ENCODE measurements at regions not wholly inside any gene's neighbourhood (a gene's known extent, or its start where the extent isn't known, plus 50 kb on each side); places are given as distances from the start of the nearest gene placed in this dataset.
"Not testable (repeated sequence)": the region's sequence is repeated elsewhere in the genome, so short reads cannot be mapped to it uniquely, and the experiment has no call there.

DNA sequence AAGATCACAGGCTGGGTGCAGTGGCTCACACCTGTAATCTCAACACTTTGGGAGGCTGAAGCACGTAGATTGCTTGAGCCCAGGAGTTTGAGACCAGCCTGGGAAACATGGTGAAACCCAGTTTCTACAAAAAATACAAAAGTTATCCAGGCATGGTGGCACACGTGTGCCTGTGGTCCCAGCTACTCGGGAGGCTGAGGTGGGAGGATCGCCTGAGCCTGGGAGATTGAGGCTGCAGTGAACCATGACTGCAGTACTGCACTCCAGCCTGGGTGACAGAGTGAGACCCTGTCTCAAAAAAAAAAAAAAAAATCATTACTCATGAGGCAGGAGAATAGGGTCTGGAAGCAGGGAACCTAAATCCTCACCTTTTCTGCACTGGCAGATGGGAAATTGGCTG lies 79.1 kb upstream of the CLDN5 start:
- DNase-seq, result not testable (repeated sequence)

DNA sequence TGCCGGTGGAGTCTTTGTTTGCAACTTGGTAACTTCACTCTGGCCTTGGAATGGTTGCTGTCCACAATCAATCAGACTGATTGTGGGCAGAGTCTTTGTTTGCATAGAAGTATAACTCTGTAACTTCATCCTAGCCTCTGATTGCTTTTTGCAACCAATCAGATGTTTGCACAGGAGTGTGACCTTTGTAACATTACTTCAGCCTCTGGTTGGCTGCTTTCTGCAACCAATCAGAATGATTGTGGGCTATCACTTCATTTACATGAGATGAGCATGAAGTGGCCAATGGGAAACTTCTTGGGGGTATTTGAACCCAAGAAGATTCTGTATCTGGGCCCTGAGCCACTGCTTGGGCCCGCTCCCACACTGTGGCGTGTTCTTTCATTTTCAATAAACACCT lies 79.6 kb upstream of the CLDN5 start:
- no peak for DNase-seq

DNA sequence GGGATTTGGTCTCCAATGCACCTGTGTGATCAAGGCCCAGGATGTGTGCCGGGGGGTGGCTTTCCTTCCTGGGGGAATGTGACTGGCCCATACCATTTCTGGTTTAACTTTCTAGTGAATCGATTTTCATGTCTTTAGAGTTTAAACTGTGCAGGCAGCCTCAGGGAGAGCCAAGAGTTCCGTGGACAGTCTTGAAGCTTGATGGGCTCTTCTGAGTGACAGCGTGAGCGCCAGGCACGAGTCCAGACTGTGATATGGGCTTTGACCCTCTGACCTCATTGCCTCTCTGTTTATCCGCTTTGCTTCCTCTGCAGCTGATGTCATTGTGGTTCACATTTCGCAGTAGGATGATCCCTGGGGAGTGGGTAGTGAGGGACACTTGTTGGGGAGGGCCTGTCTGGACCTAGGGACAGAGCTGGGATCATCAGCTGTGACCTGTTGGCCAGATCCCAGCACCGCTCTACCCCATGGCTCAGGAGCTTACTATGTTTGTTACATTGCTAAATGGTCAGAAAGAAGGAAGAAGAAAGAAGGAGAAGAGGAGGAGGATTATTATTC lies 80.6 kb upstream of the CLDN5 start:
- DNase-seq, result no peak

DNA sequence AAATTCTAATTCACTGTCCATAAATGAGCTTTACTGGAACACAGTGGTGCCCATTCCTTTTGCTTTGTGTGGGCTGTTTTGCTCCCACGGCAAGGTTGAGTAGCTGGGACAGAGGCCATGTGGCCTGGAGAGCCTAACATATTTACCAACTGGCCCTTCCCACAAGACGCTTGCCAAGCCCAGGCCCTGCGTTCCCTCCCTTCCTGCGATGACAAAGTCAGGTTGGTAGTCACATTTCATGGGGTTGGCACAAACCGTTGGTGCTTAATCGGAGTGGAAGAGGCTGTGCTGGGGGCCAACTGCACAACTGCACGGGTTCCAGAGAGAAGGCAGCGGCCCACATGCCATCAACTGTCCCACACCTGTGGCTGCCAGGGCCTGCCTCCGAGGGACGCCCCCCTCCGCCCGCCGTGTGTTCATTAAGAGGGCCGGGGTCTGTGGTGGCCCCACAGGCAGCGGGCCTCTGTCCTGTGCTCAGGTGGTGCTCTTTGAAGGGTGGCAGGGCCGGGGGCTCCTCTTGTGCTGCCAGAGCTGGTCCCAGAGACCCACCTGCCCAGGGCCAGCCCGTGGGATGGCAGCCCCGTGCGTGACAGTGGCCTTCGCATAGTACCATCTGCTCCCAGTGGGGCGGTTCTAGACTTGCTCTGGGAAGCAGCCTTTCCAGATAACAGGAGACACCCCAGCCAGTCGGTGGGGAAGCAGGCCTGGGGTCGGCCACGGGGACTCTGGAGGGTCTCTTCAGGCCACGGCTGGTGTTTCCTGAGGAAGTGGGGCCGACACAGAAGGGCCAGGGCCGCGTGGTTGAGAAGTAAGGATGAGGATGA lies 81.5 kb upstream of the CLDN5 start:
- no peak for DNase-seq

DNA sequence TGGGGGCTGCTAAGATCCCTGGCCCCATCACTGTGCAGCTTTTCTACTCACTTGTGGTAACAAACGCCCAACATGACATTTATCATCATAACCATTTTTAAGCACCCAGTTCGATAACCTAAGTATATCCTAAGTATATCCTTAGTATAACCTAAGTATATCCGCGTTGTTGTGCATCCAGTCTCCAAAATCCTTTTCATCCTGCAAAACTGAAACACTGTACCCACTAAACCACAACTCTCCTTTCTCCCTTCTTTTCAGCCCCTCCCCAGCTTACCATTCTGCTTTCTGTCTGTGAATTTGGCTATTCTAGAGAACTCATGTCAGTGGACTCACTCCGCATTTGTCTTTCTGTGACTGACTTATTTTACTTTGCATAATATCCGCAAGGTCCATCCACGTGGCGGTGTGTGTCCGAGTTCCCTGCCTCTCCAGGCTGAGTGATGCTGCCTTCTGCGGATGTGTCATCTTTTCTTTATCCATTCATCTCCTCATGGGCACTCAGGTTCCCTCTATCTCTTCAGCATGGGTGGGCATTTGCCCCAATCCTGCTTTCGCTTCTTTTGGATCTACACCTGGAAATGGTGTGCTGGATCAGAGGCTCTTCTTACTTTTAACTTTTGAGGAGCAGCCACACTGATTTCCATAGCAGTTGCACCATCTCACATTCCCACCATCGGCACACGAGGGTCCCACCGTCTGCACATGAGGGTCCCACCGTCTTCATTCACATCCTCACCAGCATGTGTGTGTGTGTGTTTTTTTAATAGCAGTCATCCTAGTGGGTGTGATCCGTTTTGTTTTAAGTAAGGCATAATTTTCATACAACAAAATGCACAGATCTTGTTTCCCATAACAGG lies 82.4 kb upstream of the CLDN5 start:
- DNase-seq, result no peak

DNA sequence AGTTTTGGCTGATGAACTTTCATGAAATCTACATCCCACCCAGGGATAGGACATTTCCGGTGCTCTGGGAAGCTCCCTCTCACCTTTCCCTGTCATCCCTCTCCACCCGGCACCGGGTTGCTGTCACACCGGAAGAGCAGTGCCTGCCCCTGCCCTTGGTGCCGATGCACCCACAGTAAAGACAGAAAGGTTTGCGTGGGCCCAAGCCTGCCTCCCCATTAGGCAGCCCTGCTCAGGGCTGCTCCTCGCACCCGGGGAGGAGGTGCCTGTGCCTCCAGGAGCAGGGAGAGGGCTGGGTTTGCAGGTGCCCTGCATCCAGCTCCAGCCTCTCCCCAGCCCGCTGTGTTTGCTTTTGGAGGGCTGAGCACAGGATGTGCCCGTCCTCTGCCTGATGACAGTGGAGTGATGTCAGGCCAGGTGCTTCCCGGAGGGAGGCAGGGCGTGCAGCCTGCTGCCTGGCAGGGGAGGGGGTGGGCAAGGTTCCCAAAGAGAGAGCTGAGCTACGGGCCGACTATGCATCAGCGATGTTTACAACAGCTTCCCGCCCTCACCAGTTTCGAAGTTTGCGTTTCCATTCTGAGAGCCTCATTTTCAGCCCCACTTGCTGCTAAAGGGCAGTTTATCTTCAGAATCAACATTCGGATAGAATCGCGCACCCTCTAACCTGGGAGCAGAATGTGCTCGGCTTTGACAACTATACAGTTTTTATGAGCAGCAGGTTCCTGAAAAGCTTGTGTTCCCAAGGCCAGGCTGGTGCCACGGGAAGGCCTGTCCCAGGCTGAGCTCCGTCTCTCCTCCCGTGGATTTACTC lies 83.2 kb upstream of the CLDN5 start:
- DNase-seq, result peak; percentile 80

DNA sequence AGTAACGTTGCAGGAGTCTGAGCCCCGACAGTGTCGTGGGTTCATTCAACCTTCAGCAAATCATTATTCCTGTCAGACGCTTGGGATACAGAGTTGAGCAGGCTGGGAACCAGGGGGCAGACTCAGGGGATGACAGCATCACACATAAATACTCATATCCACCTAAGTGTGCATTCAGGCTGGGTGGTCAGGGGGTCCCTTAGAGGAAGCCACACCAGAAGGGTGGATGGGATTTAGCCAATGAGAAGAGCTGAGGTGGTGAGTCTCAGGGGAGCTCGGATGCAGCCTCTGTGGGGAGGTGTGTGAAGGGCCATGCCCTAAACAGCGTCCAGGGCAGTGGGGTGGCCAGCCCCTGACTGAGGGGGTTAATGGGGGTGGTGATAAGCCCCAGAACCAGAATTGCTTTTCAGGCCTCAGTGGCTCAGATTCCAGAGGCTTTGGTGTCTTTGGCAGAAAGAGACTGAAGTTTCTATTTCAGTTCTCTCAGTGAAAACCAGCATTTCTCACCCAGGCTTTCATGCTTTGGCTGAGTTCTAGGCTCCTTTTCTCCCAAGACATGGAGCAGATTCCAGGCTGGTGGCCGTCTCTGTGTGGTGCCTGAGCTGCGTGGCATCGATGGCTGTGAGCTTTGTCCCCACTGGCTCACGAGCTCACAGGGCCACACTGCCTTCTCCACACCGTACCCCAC lies 83.9 kb upstream of the CLDN5 start:
- no peak for DNase-seq

DNA sequence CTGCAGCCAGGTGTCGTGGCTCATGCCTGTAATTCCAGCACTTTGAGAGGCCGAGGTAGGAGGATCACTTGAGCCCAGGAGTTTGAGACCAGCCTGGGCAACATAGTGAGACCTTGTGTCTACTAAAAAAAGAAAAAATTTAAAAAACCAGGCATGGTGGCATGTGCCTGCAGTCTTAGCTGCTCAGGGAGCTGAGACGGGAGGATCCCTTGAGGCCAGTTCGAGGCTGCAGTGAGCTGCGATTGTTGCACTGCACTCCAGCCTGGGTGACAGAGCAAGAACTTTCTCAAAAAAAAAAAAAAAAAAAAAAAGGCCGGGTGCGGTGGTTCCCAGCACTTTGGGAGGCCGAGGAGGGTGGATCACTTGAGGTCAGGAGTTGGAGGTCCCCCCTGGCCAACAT lies 85.5 kb upstream of the CLDN5 start:
- not testable (repeated sequence) for DNase-seq

DNA sequence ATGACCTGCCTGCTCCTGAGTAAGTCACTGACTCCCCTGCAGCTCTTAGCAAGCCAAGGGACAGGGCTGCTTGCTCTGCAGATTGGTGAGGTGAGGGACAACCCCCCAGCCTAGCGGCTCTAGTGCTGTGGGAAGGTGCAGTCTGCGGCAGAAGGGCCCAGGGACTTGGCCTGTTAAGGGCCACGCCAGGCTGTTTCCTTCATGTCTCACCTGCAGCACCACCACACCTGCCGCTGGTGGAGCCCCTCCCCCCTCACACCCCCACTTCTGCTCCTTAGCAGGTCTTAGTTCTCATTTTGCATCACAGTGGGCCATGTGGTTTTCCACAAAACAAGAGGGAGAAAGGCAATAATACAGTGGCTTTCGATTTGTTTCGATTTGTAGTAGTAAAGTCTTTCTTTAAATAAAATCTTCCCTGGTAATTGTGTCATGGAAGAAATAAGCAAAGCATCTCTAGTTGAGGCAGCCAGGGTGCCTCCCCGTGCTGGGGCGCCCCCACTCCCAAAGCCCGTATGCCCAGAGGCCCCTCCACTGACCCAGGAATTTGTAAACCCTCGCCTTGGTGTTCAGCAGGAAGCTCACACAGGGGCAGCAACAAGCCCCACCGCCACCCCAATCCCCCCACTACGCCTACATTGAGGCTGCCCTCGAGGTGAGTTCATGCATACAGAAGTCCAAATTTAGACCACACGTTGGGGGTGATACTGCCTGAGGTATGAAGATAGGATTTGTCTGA lies 86.5 kb upstream of the CLDN5 start:
- DNase-seq, result peak; percentile 18

DNA sequence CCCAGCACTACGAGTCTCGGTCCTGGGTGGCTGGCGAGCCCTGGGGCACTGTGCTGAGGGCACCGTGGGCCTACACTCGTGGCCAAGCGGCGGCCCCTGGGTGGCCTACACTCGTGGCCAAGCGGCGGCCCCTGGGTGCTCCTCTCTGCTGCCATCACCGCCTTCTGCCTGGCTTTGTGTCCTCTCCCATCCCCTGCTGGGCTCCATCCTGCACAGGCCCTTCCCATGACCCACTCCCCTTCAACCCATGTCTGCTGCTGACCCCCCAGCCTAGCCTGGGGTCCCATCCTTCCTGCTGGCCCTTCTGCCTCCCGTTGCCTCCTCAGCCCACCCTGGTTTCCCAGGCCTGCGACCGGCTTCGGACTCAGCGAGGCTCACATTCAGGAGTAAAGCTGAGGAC lies 87.4 kb upstream of the CLDN5 start:
- DNase-seq, result no peak

DNA sequence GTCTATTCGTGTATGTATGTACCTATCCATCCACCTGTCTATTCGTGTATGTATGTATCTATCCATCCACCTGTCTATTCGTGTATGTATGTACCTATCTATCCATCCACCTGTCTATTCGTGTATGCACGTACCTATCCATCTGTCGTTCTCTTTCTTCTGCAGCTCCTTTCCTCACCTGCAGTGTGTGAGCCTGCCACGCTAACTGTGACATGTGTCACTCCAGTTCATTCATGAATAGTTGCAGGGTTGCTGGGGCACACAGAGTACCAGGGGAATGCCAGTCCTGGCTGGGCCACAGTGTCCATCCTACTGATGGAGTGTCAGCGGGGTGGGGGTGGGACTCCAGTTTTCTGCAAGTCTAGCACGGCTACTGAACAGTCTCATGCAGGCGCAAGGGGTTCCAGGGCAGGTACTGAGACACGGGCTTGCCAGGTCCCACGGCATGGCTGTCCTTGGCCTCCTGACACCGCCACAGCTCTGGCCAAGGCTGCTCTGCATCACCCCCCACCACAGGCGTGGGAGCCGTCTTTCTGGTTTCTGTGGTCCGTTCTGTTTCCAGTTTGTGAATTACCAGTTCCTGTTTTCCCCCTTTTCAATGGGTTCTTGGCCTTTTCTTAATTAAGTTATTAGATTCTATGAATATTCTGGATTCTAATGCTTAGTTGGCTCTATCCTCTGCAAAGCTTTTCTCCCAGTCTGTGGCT lies 88.8 kb upstream of the CLDN5 start:
- no peak for DNase-seq

DNA sequence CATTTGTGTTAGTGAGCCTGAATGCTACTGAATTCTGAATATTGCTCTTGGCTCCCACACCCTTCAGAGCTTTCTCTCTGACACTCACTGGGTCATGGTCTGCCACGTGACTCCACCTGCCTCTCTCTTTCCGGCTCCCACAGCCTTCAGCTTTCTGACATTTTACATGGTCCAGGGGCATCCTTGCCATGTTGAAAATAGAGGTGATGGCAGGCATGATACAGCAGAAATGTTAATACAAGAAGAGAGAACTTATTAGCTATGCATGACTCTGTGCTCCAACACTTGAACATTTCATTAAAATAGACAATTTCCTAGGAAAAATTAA lies 90.3 kb upstream of the CLDN5 start:
- no peak for DNase-seq

DNA sequence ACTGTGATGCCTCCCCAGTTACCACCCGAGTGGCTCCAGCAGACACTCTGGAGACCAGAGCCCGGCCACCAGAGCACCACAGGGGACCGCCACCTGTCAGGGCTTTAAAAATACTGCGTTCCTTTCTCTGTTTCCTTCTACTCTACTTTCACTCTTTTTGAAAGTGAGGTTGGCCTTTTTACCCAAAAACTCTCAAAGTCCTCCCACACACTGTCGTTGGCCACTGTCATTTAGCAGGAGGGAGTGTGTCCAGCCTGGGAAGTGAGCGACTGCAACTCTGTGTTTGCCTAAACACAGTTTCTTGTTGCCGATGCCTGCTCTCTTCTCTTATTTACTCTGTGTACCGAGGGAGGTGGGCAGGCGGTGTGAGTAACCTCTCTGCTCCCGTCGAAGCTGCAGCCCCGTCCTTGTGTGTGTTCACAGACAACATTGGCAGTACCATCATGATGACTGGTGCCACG lies 90.8 kb upstream of the CLDN5 start:
- DNase-seq, result no peak

DNA sequence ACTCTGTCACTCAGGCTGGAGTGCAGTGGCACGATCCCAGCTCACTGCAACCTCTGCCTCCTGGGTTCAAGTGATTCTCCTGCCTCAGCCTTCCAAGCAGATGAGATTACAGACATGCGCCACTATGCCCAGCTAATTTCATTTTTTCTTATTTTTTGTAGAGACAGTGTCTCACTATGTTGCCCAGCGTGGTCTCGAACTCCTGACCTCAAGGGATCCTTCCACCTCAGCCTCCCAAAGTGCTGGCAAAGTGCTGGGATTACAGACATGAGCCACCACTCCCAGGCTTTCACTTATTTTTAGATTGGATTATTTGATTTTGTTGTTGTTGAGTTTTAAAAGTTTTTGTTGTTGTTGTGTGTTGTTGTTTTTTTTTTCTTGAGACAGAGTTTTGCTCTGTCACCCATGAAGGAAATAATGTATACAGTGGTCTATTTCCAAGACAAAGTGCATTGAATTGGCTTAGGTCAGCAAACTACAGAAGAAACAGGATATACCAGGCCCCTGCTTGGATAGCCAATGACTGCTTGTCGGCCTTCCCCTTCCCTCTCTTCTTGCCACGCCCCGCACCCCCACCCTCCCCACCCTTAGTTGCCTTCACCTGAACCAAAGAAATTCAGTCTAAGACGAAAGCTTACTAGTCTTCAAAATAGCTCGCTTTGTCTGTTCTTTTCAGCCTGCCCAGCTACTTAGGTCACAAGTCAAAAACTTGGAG lies 91.8 kb upstream of the CLDN5 start:
- DNase-seq, result no peak

DNA sequence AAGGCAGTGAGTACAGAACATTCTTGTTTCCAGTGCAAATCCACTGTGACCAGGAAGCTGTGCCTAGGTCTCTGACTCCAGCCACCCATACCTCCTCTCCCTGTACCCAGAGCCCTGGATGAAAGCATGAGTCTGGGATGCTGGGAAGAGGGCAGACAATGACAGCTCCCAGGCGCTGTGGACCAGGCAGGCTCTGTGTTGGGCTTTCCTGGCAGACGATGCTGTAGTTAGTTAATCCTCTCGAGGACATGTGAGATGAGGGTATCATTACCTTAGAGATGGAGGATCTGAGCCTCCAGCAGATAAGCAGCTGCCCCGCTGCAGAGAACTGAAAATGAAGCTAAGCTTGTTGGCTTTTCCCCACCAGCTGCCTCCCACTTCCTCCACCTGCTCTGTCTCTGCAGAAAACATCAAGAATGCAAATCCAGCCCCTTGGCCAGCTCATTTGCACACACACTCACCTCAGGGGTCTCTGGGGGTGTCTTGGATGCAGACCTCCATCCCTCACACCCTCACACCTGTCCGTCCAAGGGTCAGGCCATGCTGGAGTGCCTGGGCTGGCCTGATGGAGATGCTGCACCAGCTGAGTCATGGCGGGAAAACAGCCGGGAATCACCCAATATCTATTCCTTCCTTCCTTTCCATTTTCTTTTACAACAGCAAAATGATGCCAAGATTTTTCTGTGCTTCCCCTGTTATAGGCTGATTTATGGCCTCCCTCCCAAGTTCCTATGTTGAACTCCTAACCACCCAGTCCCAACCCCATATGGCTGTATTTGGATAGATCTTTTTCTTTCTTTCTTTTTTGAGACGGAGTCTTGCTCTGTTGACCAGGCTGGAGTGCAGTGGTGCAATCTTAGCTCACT lies 94.9 kb upstream of the SEPTIN5 start:
- no peak for DNase-seq

DNA sequence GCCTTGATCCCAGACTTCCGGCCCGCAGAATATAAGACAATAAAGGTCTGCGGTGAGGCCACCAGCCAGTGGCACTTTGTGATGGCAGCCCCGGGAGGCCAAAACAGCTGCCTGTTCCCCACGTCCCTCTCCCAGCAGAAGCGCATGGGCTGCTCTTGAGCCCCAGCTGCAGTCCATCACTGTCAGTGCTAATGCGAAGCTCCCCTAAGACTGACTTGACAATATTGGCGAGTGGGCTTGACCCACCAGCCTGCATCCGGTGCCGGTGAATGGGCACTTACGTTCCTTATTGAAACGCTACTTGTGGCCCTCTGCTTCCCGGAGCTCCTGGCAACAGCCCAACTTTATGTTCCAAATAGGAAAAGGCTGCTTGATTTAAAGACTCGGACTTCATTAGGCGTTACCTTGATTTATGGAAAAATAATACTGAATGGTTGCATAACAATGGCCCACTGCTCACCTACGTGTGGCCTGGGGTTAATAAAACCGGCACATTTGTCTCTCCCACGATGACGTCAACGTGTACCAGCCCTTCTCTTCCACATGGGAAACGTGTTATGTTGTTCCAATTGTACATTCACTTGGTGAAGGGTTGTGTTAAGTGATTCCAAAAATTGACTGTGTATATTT lies 93.4 kb upstream of the SEPTIN5 start:
- no peak for DNase-seq

DNA sequence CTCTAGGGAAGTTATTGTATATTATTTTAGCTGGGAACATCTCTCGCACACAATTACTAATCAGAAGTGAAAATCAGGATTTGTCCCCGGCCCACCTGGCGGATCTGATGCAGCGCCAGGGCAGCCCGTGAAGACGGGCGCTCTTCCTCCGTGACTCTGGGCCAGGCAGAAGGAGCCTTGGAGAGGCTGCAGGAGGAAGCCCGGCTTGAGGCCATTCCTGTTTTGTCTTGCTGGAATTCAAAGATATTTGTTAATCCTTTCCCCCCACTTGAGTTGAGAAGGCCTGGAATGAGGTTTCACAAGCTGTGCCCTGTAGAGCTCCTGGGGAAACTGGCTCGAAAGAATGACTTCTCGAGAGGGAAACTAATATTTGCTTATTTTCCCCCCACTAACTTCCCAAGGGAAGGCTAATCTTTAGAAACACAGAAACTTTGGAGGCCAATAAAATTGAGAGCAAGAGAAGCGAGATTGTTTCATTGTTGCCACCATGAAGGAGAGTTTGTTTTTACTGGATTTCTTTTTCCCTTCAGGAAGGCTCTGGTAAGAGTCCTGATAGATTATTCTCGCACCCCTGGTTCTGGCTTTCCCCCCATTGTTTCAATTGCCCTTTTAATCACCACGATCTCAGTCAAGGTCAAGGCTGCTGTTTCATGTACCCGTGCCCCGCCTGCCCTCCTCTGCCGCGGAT lies 92.8 kb upstream of the SEPTIN5 start:
- DNase-seq, result no peak

DNA sequence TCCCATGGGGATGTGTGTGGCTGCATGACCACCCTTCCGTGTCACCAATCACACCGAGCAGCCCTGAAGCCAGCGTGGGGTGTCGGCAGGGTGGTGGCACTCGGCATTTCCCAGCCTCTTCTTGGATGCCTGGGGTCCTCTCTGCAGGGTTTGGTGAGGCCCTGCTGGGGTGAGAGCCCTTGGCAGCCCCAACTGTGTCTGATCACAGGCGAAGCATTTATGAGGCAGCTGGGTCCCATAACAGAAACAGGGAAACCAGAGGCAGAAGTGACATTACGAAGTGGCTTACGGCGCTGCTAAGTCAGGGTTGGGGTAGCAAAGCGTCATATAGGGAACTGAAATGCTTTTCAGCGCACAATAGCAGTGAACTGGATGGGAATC lies 92.3 kb upstream of the SEPTIN5 start:
- no peak for DNase-seq

Data from NCI-H510A treated with DMSO at 0.1 percent for 48 hours (cell line).